Neural cell (in vitro differentiated cells): ENCODE measurements at regions not wholly inside any gene's neighbourhood (a gene's known extent, or its start where the extent isn't known, plus 50 kb on each side); places are given as distances from the start of the nearest gene placed in this dataset.

Experiments used
- H2AFZ ChIP-seq: fragments of 200-600, 300-800 bp; sonication (generic), shearing (Covaris generic); 2 replicates; pipeline ENCODE4 v1.6.0; 2014; ENCODE audit warnings: low read depth, mild to moderate bottlenecking, antibody characterized with exemption, low read length, moderate library complexity
- H3F3A ChIP-seq: fragments of 200-600 bp; shearing (Covaris generic); 2 replicates; pipeline ENCODE4 v1.6.1; 2016; ENCODE audit warnings: mild to moderate bottlenecking, moderate library complexity, mixed read lengths, antibody characterized with exemption, low read length; ENCODE audit not compliant: insufficient read depth, poor library complexity, severe bottlenecking
- H3K27ac ChIP-seq: fragments of 200-600, 300-800 bp; sonication (generic), shearing (Covaris generic); 2 replicates; pipeline ENCODE4 v1.5.1; 2014; ENCODE audit warnings: mild to moderate bottlenecking, low read length, moderate library complexity
- H3K27me3 ChIP-seq: fragments of 300-800, 200-600 bp; sonication (generic), shearing (Covaris generic); 2 replicates; pipeline ENCODE4 v1.6.0; 2014; ENCODE audit warnings: mild to moderate bottlenecking, low read depth, low read length, moderate library complexity; ENCODE audit not compliant: insufficient read depth
- H3K36me3 ChIP-seq: fragments of 300-800, 200-600 bp; sonication (generic), shearing (Covaris generic); 2 replicates; pipeline ENCODE4 v1.5.1; 2014; ENCODE audit warnings: mild to moderate bottlenecking, antibody characterized with exemption, low read length, moderate library complexity; ENCODE audit not compliant: insufficient read depth
- H3K4me2 ChIP-seq: fragments of 300-800, 200-600 bp; sonication (generic), shearing (Covaris generic); 2 replicates; pipeline ENCODE4 v1.6.0; 2014; ENCODE audit warnings: mild to moderate bottlenecking, low read length
- H3K4me3 ChIP-seq: fragments of 300-800, 200-600 bp; sonication (generic), shearing (Covaris generic); 2 replicates; pipeline ENCODE4 v1.5.1; 2014; ENCODE audit warnings: mild to moderate bottlenecking, low read length, moderate library complexity
- H3K79me2 ChIP-seq: fragments of 200-600 bp; shearing (Covaris generic); replicated peaks from 2 replicates; pipeline ENCODE4 v1.6.0; 2014; ENCODE audit warnings: mild to moderate bottlenecking, low read length, moderate library complexity; ENCODE audit not compliant: insufficient read depth
- H3K9ac ChIP-seq: fragments of 300-800, 200-600 bp; sonication (generic), shearing (Covaris generic); 2 replicates; pipeline ENCODE4 v1.6.1; 2016; ENCODE audit warnings: mild to moderate bottlenecking, low read length, mixed read lengths
- H3K9me2 ChIP-seq: fragments of 200-600 bp; shearing (Covaris generic); 2 replicates; pipeline ENCODE4 v1.6.1; 2016; ENCODE audit warnings: mild to moderate bottlenecking, low read length, mixed read lengths; ENCODE audit not compliant: insufficient read depth
- H3K9me3 ChIP-seq: fragments of 200-600, 300-800 bp; sonication (generic), shearing (Covaris generic); 2 replicates; pipeline ENCODE4 v1.6.1; 2016; ENCODE audit warnings: mild to moderate bottlenecking, mixed run types, low read length, moderate library complexity, mixed read lengths
- H4K20me1 ChIP-seq: fragments of 200-600 bp; shearing (Covaris generic); 2 replicates; pipeline ENCODE4 v1.6.1; 2016; ENCODE audit warnings: mild to moderate bottlenecking, mixed run types; ENCODE audit not compliant: insufficient read depth
- CTCF ChIP-seq: fragments of 450-650 bp; IDR thresholded peaks from 2 replicates; pipeline ENCODE4 v1.5.1; 2014; ENCODE audit warnings: antibody characterized with exemption, mild to moderate bottlenecking, moderate library complexity; ENCODE audit not compliant: poor library complexity, severe bottlenecking
- EP300 ChIP-seq: fragments of 450-650 bp; conservative IDR thresholded peaks from 2 replicates; pipeline ENCODE4 v1.6.1; 2014; ENCODE audit warnings: antibody characterized with exemption, mild to moderate bottlenecking, moderate library complexity; ENCODE audit not compliant: poor library complexity, severe bottlenecking
- EZH2 ChIP-seq: fragments of 200-600, 300-800 bp; shearing (Covaris generic), sonication (generic); IDR thresholded peaks from 2 replicates; pipeline ENCODE4 v1.6.1; 2014; ENCODE audit warnings: antibody characterized with exemption, low read length, borderline replicate concordance, mild to moderate bottlenecking; ENCODE audit not compliant: insufficient read depth, poor library complexity, severe bottlenecking
- MXI1 ChIP-seq: fragments of 450-650 bp; conservative IDR thresholded peaks from 2 replicates; pipeline ENCODE4 v1.6.1; 2014; ENCODE audit warnings: antibody characterized with exemption, mild to moderate bottlenecking; ENCODE audit not compliant: poor library complexity, severe bottlenecking
- POLR2AphosphoS5 ChIP-seq: IDR thresholded peaks from 2 replicates; pipeline ENCODE4 v1.6.1; 2012
- RAD21 ChIP-seq: fragments of 450-650 bp; conservative IDR thresholded peaks from 2 replicates; pipeline ENCODE4 v1.6.1; 2014; ENCODE audit warnings: antibody characterized with exemption, mild to moderate bottlenecking, moderate library complexity
- REST ChIP-seq: IDR thresholded peaks from 2 replicates; pipeline ENCODE4 v1.6.1; 2012; ENCODE audit warnings: borderline replicate concordance
- SMC3 ChIP-seq: fragments of 450-650 bp; conservative IDR thresholded peaks from 2 replicates; pipeline ENCODE4 v1.6.1; 2014; ENCODE audit warnings: antibody characterized with exemption, mild to moderate bottlenecking, moderate library complexity; ENCODE audit not compliant: poor library complexity
- TAF1 ChIP-seq: IDR thresholded peaks from 2 replicates; pipeline ENCODE4 v1.6.1; 2012; ENCODE audit warnings: low read depth

- Histone ChIP-seq H3K27ac (no peak overlapping the region), H3K4me3 (no peak overlapping the region), H3K9me2 (no peaks in the 10 kb centered on the region), H3K36me3 (no peaks in the 10 kb centered on the region), H3K9me3 (no peaks in the 10 kb centered on the region), H2AFZ (no peak overlapping the region), H3F3A (no peaks in the 10 kb centered on the region), H3K9ac (no peak overlapping the region), H3K79me2 (no peaks in the 10 kb centered on the region), H3K4me2 (no peak overlapping the region), H3K27me3 (no peaks in the 10 kb centered on the region), H4K20me1 (no peaks in the 10 kb centered on the region)
- TF ChIP-seq SMC3 (no peak), TAF1 (no peak)
Observed at GRCh38 chr3:23107221-23107620, 95.9 kb upstream of the UBE2E2 start.

GRCh38 chr3:23108451-23109057, 94.6 kb upstream of the UBE2E2 start:
- no peak overlapping the region for H3K27ac ChIP-seq
- no peaks in the 10 kb centered on the region for H3K79me2 ChIP-seq
- no peaks in the 10 kb centered on the region for H3K27me3 ChIP-seq
- TF ChIP-seq POLR2AphosphoS5 = no peak
- no peak for TF ChIP-seq MXI1
- TF ChIP-seq TAF1 = no peak
- no peak for TF ChIP-seq EP300
- no peak for TF ChIP-seq RAD21
- TF ChIP-seq SMC3 = no peak
- TF ChIP-seq REST = no peak
- TF ChIP-seq EZH2 = no peak
- no peak for TF ChIP-seq CTCF
- H3K4me3 ChIP-seq = no peak overlapping the region
- no peaks in the 10 kb centered on the region for H3F3A ChIP-seq
- no peaks in the 10 kb centered on the region for H3K9me2 ChIP-seq
- H3K4me2 ChIP-seq = no peak overlapping the region
- H2AFZ ChIP-seq = no peak overlapping the region
- no peaks in the 10 kb centered on the region for H3K36me3 ChIP-seq
- no peaks in the 10 kb centered on the region for H3K9me3 ChIP-seq
- no peaks in the 10 kb centered on the region for H4K20me1 ChIP-seq
- H3K9ac ChIP-seq = no peak overlapping the region

DNA sequence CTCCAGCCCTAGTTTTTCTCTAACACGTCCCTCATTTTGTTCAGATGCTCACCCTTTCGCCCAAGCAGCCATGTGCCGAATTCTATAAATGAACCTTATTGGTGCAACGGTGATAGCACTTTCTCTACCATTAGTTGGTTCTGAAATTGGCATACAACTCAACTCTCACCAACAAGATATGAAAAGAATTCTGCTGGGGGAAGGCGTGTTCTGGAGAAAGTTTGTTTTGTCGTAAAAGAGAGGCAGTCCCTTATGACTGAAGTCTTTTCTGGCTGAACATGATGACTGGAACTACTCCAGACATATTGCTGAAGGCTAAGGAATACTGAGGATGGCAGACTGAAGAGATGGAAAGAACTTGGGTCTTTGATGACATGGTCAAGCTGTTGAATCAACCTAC, 91.8 kb upstream of the UBE2E2 start:
- Histone ChIP-seq H3K27ac (no peak overlapping the region), H3K4me2 (no peak overlapping the region), H4K20me1 (no peaks in the 10 kb centered on the region), H3K4me3 (no peak overlapping the region), H3K27me3 (no peaks in the 10 kb centered on the region), H3K9ac (no peak overlapping the region), H3K79me2 (no peaks in the 10 kb centered on the region), H3F3A (no peaks in the 10 kb centered on the region), H3K36me3 (no peaks in the 10 kb centered on the region), H3K9me3 (no peaks in the 10 kb centered on the region), H3K9me2 (no peaks in the 10 kb centered on the region), H2AFZ (no peak overlapping the region)
- TF ChIP-seq POLR2AphosphoS5 (no peak), REST (no peak), TAF1 (no peak), CTCF (no peak), EZH2 (no peak), RAD21 (no peak), MXI1 (no peak), EP300 (no peak), SMC3 (no peak)
